NCI-H1105 treated with DMSO at 0.1 percent for 48 hours (cell line): ENCODE measurements at regions not wholly inside any gene's neighbourhood (a gene's known extent, or its start where the extent isn't known, plus 50 kb on each side); places are given as distances from the start of the nearest gene placed in this dataset.
"Not testable (repeated sequence)": the region's sequence is repeated elsewhere in the genome, so short reads cannot be mapped to it uniquely, and the experiment has no call there.

Source experiments
- DNase-seq: peaks from one replicate; lab custom pipeline; 2025; lab: John Stamatoyannopoulos, UW

DNA sequence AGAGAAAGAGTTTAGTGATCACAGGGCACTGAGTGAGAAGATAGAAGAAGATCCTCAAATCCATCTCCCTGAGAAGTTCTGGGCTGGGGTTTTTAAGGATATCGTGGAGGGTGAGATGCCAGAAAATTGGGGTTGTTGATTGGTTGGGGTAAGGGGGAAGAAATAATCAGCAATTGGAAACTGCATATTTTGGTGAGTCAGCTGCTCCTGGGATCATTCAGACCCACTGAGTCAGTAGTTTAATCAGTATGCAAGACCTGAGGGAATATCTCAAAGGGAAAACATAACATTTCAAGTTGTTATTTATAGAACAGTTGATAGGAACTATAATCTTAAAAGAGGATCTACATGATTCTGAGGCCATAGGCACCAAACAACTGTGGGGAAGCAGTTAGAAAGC lies 183.4 kb downstream of the FCRL5 start:
- not testable (repeated sequence) for DNase-seq

DNA sequence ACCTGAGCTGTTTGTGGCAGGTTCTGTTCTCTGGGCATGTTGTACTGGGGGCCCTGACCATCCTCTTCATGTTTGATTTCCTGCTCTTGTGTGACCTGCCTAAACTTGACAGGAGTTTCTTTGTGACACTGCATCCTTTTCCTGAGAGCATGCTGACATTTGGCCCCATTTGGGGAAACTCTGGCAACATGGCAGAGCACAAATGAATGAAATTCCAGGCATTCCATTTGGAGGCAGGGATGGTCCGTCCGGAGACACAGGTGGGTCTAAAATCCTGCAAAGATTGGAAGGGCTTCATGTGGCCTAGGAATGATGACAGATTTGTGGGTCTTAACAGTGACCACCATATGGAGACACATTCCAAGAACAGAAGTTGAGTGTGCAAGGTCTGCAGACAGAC lies 184.0 kb downstream of the FCRL5 start:
- no peak for DNase-seq

DNA sequence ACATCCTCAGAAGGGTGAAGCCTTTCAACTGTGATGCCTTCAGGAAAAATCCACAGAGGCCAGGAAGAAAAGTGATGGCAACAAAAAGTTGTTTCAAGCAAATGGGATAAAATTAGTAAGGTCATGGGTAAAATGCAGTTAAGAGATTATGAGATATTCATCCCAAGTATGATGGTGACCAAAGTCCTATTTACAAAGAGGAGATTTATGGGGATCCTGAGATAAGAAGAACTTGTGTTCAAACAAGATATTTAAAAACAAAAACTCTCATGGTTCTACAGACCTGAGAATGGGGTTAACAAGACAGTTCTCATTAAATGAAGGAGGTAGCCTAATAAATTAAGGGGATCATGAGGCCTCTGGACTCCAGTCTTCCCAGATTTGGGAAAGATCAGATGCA lies 184.4 kb downstream of the FCRL5 start:
- no peak for DNase-seq

DNA sequence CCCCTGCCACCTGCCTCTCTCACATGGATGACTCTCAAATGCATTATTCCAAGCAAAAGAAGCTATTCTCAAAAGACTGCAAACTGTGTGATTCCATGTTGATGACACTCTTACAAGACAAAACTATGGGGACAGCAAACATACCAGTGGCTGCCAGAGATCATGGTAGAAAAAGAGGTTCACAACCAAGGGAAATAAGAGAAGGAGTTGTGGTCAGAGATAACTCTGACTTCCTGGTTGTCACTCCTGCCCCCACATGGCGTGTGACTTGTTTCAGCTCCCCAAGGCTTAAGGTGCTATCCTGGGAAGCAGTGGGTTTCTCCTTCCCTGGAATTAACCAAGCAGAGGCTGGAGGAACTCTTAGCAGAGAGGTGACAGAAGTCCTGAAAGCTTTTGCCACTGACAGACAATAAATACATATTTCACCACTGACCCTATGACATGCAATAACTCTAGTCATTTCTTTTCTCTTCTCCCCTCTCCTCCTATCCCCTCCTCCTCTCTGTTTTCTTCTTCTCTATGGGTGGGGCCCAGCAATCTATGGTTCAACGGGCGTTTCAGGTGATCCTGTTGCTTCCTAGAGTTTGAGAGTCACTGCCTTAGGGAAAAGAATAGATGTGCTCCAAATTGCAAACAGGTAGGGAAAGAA lies 185.1 kb downstream of the FCRL5 start:
- no peak for DNase-seq

DNA sequence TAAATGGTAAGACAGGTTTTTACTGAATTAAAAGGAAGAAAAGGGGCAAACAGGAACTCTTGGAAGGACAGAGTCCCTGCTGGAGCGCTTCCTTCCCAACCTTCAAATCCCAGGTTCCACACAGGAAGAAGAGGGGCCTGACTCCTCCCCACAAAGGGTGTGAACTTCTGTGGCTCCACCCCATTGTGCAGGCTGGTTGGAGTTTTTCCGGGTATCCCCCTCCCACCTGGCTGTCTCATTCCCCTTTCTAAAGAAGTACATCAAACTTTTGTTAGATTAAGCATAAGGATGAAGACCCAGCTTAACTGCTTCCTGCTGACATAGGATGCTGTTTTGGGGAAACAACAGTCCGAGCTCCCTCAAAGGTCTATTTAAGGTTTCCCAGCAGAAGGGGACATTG lies 187.7 kb downstream of the FCRL5 start:
- no peak for DNase-seq

DNA sequence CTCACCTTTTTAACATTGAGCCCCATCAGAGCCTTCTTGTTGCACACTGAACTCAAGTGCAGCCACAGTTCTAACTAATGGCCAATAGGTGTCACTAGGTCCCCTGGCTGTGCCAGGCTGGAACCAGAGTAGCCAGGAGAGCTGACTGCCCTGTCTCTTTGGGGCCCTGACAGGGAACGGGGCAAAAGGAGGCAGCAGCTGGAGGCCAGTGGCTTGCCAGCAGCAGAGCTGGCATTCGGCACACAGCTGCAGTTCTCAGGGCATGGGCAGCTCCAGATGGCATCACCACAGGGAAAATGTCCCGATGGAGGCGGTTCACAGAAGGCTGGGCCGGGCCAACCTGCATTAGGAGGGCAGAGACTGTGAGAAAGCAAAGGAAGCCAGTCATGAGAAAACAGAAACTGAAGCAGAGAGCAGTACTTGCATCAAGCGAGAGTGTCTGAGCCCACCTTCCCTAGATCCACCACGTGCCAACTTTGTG lies 188.6 kb downstream of the FCRL5 start:
- no peak for DNase-seq

DNA sequence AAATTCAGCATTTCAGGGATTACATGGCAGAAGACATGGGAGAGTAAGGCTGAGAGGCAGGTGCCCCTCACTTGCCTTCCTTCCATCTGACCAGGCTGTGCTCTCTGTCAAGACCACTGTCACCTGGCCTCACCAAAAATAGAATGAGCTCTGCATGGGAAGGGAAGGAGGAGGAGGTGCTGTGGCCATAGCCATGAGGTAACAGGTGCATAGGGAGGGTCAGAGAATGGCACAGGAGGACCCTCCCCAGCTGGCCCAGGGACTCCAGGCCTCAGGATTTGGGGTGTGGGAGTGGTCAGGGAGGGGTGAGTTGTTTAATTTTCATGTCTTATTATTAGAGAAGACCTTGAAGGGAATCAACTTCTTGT lies 192.3 kb downstream of the FCRL5 start:
- DNase-seq = no peak

DNA sequence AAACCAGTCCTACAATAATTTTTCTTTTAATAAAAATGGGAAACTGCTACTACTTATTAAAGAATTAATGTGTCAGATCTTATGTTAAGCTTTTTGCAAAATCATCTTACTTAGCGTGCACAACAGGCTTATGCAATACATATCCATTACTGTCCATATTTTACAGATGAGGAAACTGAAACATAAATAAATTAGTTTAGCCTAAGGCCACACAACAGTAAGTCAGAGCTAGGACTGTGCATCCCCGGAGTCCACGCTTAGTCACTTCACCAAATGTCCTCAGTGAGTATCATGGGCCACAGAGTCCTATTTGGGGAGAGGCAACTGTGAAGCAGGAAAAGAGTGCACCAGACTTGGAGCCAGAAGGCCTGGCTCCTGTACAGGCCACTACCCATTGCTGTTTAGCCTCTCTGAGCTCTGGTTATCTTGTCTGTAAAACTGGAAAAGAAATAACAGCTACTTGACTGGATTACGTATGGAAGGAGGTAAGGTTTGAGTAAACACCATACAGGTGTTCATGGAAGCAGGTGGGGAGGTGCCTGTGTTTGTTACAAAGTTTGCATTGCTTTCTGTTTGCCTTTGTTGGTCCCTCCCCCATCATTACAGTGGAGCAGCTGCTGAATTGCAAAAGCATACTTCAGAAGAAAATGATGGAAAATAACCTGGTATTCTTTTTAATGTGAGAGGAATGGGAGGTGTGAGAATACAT lies 192.8 kb downstream of the FCRL5 start:
- DNase-seq = peak; percentile 96

DNA sequence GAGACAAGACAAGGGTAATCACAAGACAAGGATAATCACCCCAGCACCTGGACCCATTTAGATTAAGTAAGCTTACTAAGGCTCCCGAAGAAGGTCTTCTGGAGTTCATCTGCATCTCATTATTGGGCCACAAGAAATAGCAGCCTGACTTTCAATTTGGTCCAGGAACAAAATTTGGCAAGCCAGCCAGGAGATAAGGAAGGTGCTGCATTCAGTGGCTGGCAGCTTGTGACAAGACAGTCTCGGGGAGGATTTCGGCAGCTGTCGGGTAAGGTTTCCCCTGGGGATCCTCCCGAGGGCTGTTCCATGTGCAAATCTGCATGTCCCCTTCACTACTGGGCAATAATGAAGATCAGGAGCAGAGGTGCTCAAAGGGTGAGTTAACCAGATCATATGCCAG lies 195.2 kb downstream of the FCRL5 start:
- DNase-seq = no peak

DNA sequence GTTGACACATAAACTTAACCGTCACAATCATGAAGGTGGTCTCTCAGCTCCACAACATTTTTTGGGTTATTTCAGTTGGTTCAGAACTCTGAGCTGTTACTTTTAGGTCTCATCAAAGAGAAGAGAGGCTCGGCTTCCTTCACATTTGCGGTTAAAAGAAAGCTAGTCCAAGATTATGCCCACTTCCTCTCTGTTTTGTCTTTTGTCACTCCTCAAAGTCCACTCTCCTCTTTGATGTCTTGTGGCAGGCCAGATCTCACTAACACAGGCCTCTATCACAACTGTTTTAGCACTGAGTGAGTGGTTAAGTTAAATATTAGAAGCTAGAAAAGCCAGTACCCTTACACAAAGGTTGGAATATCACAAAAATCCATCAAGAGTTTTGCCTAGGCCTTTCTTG lies 195.7 kb downstream of the FCRL5 start:
- DNase-seq = no peak

DNA sequence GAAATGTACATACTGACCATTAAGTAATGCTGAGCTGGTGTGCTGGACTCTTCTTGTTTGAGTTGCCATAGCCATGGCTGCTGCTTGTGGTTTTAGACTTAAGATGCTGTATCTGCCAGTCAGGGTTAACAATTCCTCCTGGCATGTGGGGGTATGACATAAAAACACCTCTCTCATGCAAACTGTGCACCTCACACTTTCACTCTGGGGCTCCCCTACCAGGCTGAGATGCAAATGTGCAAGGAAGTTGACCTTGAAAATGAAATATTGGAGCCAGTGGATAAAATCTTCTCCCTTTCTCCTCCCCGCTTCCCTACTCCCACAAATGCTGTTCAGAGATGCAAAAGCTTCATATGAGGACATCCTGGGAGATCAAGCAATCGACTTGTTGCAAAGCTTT lies 198.8 kb downstream of the FCRL5 start:
- no peak for DNase-seq

DNA sequence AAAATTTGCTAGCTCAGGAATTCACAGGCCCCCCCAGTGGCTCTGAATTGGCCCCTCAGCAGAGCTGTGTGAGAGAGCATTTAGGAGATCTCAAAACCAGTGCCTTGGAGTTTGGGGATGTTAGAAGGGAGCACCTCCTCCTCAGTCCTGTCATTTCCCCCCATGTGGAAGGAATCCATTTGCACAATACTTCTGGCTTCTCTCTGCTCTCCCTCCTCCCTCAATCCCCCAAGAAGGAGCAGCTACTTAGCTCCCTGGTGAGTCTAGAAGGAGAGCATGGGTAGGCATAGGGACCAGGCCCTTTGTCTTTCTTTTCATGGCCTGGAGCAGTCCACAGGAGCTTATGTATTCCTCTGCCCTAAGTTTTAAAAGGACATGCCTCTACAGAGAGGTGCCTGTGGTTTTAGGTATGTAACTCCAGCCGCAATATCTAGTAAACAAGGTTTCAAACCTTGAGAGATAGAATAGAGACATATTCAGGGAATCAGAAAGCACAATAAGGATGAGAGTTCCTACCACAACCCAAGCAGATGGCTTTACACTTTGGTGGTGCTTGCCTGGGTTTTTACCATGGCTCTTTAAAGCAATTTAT lies 199.4 kb downstream of the FCRL5 start:
- DNase-seq = no peak

DNA sequence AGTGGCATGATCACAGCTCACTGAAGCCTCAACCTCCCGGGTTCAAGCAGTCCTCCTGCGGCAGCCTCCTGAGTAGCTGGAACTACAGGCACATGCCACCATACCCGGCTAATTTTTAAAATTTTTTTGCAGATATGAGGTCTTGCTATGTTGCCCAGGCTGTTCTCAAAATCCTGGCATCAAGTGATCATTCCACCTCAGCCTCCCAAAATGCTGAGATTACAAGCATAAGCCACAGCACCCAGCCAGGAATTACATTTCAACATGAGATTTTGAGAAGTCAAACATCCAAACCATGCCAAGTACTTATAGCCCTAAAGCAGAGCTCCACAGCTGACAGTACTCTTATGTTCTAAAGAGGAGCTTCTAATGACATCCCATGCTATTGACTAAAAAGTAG lies 200.1 kb downstream of the FCRL5 start:
- no peak for DNase-seq

DNA sequence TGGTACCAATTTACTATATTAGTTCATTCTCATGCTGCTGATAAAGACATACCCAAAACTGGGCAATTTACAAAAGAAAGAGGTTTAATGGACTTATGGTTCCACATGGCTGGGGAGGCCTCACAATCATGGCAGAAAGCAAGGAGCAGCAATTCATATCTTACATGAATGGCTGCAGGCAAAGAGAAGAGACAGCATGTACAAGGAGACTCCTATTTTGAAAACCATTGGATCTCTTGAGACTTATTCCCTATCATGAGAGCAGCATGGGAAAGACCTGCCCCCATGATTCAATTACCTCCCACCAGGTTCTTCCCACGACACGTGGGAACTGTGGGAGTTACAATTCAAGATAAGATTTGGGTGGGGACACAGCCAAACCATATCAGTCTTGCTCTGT lies 200.5 kb downstream of the FCRL5 start:
- DNase-seq = not testable (repeated sequence)

DNA sequence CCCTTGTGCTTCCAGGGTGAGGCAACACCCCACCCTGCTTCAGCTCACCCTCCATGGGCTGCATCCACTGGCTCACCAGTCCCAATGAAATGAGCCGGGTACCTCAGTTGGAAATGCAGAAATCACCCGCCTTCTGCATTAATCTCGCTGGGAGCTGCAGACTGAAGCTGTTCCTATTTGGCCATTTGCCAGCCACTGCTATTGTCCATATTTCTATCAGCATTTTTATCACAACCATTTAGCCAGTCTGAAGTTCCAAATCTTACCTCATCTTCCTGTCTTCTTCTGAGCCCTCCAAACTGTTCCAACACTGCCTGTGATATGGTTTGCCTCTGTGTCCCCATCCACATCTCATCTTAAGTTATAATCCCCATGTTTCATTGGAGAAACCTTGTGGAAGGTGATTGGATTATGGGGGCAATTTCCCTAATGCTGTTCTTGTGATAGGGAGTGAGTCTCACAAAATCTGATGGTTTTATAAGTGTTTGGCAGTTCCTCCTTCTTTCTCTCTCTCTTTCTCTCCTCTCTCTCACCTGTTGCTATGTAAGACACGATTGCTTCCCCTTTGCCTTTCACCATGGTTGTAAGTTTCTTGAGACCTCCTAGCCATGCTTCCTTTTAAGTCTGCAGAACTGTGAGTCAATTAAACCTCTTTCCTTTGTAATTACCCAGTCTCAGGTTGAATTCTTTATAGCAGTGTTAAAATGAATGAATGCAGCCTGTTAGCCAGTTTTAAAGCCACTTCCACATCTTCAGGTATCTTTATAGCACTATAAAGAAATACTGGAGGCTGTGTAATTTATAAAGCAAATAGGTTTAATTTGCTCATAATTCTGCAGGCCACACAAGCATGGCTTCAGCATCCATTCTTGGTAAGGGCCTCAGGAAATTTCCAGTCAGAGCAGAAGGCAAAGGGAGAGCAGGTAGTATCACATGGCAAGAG lies 203.5 kb downstream of the FCRL5 start:
- DNase-seq = no peak

DNA sequence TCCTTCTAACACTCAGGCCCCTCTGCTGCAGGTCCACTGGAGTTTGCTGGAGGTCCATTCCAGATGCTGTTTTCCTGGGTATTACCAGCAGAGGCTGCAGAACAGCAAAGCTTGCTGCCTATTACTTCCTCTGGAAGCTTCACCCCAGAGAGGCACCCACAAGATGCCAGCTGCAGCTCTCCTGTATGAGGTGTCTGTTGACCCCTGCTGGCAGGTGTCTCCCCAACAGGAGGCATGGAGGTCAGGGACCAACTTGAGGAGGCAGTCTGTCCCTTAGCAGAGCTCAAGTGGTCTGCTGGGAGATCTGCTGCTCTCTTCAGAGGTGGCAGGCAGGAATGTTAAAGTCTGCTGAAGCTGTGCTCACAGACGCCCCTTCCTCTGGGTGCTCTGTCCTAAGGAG lies 204.8 kb downstream of the FCRL5 start:
- DNase-seq = no peak

DNA sequence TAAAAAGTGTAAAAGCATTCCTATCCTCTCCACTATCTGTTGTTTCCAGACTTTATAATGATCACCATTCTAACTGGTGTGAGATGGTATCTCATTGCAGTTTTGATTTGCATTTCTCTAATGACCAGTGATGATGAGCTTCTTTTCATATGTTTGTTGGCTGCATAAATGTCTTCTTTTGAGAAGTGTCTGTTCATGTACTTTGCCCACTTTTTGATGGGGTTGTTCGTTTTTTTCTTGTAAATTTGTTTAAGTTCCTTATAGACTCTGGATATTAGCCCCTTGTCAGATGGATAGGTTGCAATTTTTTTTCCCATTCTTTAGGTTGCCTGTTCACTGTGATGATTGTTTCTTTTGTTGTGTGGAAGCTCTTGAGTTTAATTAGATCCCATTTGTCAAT lies 199.6 kb upstream of the ETV3 start:
- DNase-seq = not testable (repeated sequence)

DNA sequence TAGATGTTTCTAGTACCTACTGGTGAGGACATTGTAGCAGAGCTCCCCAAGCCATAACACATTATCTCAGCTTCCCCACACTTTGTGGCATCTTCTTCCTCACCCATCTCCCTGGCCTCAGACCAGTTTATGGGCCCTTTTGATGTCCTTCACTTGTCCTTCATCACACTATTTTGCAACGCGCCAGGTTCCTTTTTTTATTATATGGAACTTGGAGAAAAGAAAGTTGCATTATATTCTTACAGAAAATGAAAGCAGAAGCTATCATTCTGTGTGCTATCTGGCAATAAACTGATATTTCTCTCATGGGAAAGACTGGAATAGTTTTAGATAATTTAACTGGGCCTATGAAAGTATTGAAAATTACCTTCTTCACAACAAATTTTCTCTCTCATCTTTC lies 196.9 kb upstream of the ETV3 start:
- DNase-seq = no peak

DNA sequence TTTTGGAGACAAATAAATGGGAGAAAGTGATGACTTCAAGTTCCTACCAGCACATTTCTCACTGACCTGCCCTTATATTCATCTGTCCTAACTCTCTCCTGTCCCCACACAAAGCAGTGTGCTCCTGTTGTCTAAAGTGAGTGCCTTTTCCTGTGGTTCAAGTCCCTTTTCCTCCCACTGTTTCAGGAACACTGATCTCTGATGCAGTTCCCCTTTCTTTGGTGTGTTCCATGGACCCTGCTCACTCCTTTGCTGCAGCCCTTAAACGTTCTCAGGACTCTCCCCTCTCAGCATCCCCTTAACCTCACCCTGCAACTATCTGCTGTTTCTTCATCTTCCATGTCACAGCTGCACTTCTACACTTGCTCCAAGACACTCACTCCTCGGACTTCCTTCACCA lies 195.8 kb upstream of the ETV3 start:
- no peak for DNase-seq

DNA sequence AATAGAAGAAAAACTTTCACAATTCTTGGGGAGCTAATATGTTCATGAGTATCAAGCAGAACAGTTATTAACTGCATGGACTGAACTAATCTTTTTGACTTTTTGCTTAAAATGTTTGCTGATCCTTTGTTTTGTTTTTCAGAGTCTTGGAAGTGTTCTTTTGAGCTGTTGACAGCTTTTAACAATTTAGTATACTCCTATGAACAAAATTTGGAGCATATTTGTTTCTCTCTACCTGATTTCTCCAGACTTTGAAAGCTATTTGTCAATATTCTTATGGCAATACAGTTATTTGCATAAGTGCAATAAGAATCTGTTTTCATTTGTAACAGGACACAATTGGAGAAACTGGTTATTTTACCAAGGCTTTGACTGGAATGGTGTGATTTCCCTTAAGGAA lies 192.0 kb upstream of the ETV3 start:
- not testable (repeated sequence) for DNase-seq

DNA sequence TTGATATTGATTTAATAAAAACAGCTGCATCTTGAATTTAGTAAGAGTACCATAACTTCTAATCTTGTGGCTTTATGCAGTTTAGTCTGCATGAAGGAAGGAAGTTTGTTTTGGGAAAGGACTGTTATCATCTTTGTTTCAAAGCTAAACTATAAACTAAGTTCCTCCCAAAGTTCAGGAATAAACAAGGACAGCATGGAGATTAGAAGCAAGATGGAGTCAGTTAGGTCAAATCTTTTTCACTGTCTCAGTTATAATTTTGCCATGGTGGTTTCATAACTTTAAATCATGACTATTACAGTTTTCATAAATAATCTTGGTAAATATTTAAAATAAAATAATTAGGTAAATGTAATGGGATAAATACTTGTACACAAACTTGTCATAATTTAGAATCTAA lies 189.9 kb upstream of the ETV3 start:
- not testable (repeated sequence) for DNase-seq

DNA sequence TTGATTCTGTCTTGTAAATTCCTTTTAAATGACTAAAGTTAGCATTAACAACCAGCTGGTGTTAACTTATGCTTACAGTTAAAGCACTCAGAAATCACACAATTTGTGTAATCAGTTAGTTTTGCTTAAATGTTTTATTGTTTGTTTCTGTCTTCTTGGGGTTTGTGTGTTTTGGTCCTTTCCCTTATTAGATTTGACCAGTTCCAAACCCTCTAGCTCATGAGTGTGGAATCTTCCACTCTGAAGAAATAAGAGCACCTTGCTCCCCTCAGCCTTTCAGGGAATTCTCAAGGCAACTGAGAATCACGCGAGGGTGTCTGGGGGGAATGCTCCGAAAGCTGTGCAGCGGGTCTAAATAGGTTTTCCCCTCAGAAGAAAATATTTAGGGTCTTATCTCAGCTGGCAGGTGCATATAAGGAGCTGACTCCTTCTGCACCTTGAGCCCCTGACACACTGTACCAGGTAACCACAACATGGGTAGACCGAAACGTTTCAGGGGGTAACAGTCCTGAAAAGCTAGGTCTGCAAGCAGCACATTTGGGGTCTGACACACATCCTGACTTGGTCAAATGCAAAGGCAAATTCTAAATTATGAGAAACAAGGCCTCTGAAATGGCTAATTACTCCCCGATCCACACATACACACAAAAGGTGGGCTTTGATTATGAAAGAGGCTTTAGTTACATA lies 188.1 kb upstream of the ETV3 start:
- DNase-seq = no peak
